GM12873 (cell line): ENCODE measurements at regions not wholly inside any gene's neighbourhood (a gene's known extent, or its start where the extent isn't known, plus 50 kb on each side); places are given as distances from the start of the nearest gene placed in this dataset.

ENCODE experiments used
- TF ChIP-seq, protein P1 (sequence below): IDR thresholded peaks from 2 replicates; pipeline ENCODE4 v1.5.1; 2012; ENCODE audit warnings: low read depth, mild to moderate bottlenecking, moderate library complexity, low read length, control low read depth; ENCODE audit not compliant: insufficient read depth; ENCODE audit errors: missing control alignments

DNA sequence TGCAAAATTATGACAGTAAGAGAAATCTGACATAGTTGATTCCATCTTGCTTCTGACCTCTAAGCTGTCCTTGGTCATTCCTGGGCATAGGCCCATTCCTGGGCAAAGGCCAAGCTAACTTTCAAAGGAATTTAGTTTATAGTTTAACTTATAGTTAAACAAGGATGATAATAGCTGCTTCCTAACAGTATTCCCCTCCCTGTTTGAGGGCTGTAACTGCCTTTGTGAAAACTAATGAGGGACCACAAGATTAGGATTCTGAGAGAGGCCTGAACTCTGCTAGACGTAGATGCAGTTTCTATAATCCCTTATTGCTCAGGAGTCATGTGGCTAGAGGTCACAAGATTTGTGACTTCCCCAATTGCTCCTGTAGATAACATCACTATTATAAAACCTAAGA lies 80.2 kb upstream of the ASIC2 start:
- TF ChIP-seq, protein P1, sequence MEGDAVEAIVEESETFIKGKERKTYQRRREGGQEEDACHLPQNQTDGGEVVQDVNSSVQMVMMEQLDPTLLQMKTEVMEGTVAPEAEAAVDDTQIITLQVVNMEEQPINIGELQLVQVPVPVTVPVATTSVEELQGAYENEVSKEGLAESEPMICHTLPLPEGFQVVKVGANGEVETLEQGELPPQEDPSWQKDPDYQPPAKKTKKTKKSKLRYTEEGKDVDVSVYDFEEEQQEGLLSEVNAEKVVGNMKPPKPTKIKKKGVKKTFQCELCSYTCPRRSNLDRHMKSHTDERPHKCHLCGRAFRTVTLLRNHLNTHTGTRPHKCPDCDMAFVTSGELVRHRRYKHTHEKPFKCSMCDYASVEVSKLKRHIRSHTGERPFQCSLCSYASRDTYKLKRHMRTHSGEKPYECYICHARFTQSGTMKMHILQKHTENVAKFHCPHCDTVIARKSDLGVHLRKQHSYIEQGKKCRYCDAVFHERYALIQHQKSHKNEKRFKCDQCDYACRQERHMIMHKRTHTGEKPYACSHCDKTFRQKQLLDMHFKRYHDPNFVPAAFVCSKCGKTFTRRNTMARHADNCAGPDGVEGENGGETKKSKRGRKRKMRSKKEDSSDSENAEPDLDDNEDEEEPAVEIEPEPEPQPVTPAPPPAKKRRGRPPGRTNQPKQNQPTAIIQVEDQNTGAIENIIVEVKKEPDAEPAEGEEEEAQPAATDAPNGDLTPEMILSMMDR, result no peak

DNA sequence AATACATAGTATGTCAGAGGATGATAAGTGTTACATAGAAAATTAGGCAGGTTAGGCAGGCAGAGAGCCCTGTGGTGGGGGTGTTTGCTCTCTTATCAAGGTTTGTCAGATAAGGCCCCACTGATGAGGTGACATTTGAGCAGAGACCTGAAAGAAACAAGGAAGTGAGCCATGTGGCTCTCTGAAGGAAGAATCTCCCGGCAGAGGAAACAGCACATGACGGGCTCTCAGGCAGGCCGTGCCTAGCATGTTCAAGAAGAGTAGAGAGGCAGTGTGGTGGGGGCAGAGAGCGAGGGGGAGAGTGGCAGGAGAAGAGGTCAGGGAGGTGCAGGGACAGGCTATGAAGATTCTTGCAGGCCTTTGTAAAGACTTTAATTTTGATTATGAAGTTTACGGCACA lies 82.0 kb upstream of the ASIC2 start:
- TF ChIP-seq, protein P1, result no peak

- TF ChIP-seq, protein P1, result no peak
These were observed 82.7 kb upstream of the ASIC2 start for GRCh38 chr17:33375783-33376182.

DNA sequence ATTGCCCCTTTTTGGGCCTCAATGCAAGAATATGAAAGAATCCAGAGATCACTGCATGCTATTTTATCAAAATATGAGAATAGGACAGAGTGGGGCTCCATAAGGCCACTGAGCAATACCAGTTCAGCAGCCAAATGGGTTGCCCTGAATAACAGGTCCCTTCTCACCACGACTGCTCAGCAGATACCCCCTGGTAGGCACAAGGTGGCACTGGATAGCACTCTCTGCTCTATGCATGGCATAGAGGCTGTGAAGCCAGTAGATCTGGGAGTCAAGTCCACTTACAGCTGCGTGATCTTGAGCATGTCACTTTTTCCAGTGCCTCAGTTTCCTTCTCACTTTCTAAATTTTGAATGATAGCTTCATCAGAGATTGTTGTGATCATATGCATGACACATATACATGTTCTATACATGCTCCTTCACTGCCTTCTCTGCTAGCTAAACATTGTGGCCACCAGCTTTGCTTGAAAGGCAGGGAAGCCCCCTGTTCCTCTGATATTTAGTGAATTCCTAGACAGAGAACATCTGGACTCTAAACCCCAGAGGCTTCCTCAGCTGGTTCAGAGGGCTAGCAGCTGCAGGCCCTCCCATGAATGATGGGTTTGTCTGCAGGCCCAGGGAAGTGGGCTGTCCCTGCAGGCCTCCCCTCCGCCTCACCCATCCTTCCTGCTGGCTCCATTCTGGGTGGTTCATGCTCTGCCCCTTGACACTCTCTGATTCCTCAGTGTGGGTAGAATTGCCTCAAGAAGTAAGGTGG lies 84.9 kb upstream of the ASIC2 start:
- TF ChIP-seq, protein P1, result no peak

DNA sequence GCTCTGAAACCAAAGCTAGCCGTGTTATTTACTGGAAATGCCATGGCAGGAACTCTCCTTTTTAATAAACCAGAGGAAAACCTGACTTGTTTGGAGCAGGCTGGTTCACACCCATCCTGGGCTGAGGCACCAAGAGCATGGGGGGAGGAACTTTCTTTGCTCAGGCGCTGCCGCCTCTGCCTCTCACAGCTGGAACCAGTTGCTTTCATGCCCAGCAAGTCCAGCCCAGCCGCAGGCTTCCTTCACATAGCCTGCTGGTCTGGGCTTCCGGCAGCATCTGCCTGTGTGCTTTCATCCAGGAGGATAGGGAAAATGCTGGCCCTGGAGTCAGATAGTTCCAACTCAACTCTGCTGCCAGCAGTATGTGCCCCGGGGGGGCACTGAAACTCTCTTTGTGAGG lies 88.1 kb upstream of the ASIC2 start:
- TF ChIP-seq, protein P1, result no peak

- TF ChIP-seq, protein P1, result no peak
These were observed 90.5 kb upstream of the ASIC2 start for GRCh38 chr17:33383488-33384023.

- TF ChIP-seq, protein P1, result no peak
These were observed 92.0 kb upstream of the ASIC2 start for GRCh38 chr17:33385133-33385532.
